Loucy (cell line): ENCODE measurements at regions not wholly inside any gene's neighbourhood (a gene's known extent, or its start where the extent isn't known, plus 50 kb on each side); places are given as distances from the start of the nearest gene placed in this dataset.

Source experiments
- H2AFZ ChIP-seq: fragments of 200-600 bp; sonication (generic); 2 replicates; pipeline ENCODE4 v1.6.0; 2016; ENCODE audit warnings: antibody characterized with exemption, mild to moderate bottlenecking, low read length, moderate library complexity
- H3F3A ChIP-seq: fragments of 200-600 bp; 2 replicates; pipeline ENCODE4 v1.6.0; 2016; ENCODE audit warnings: antibody characterized with exemption, low read depth, mild to moderate bottlenecking
- H3K27me3 ChIP-seq: fragments of 200-600 bp; sonication (generic); 2 replicates; pipeline ENCODE4 v1.6.1; 2014; ENCODE audit warnings: low read length, mild to moderate bottlenecking; ENCODE audit not compliant: insufficient read depth, poor library complexity, severe bottlenecking
- H3K36me3 ChIP-seq: fragments of 200-600 bp; sonication (generic); 2 replicates; pipeline ENCODE4 v1.6.1; 2016; ENCODE audit warnings: low read length; ENCODE audit not compliant: insufficient read depth
- H3K4me1 ChIP-seq: fragments of 200-600 bp; sonication (generic); 2 replicates; pipeline ENCODE4 v1.5.1; 2014; ENCODE audit warnings: low read length, mild to moderate bottlenecking; ENCODE audit not compliant: insufficient read depth, poor library complexity, severe bottlenecking
- H3K4me2 ChIP-seq: fragments of 200-600 bp; sonication (generic); 2 replicates; pipeline ENCODE4 v1.6.0; 2014; ENCODE audit warnings: antibody characterized with exemption, low read length, low read depth, mild to moderate bottlenecking; ENCODE audit not compliant: poor library complexity, severe bottlenecking
- H3K4me3 ChIP-seq: fragments of 200-600 bp; sonication (generic); 2 replicates; pipeline ENCODE4 v1.5.1; 2014; ENCODE audit warnings: low read length, mild to moderate bottlenecking, mixed read lengths; ENCODE audit not compliant: poor library complexity, severe bottlenecking
- H3K79me2 ChIP-seq: fragments of 200-600 bp; sonication (generic); 2 replicates; pipeline ENCODE4 v1.6.1; 2014; ENCODE audit warnings: low read length; ENCODE audit not compliant: insufficient read depth
- H3K9ac ChIP-seq: fragments of 200-600 bp; sonication (generic); 2 replicates; pipeline ENCODE4 v1.6.0; 2014; ENCODE audit warnings: mild to moderate bottlenecking, low read depth, low read length, moderate library complexity; ENCODE audit not compliant: poor library complexity, severe bottlenecking
- H3K9me2 ChIP-seq: fragments of 200-600 bp; sonication (generic); replicated peaks from 2 replicates; pipeline ENCODE4 v1.6.1; 2016; ENCODE audit warnings: low read depth, low read length, mixed read lengths
- H3K9me3 ChIP-seq: fragments of 200-600 bp; sonication (generic); 2 replicates; pipeline ENCODE4 v1.6.1; 2014; ENCODE audit warnings: mild to moderate bottlenecking, antibody characterized with exemption, low read length, low read depth; ENCODE audit not compliant: insufficient read depth
- H4K20me1 ChIP-seq: fragments of 200-600 bp; sonication (generic); 2 replicates; pipeline ENCODE4 v1.6.0; 2014; ENCODE audit warnings: antibody characterized with exemption, low read length, mild to moderate bottlenecking; ENCODE audit not compliant: insufficient read depth, poor library complexity, severe bottlenecking
- EZH2phosphoT487 ChIP-seq: fragments of 200-600 bp; IDR thresholded peaks from 2 replicates; pipeline ENCODE4 v1.6.1; 2018; ENCODE audit warnings: antibody characterized with exemption, mild to moderate bottlenecking, moderate library complexity, borderline replicate concordance
- TF ChIP-seq, protein P1 (sequence below): fragments of 200-600 bp; sonication (generic); conservative IDR thresholded peaks from 2 replicates; pipeline ENCODE4 v1.5.1; 2014; ENCODE audit warnings: mild to moderate bottlenecking, antibody characterized with exemption, low read length

- peaks cover 6% of the 10 kb centered on the region for H3K4me1 ChIP-seq
- no peaks in the 10 kb centered on the region for H4K20me1 ChIP-seq
- no peak overlapping the region for H3K4me3 ChIP-seq
- H3K79me2 ChIP-seq, result no peaks in the 10 kb centered on the region
- no peaks in the 10 kb centered on the region for H3F3A ChIP-seq
- TF ChIP-seq EZH2phosphoT487, result no peak
- TF ChIP-seq, protein P1, sequence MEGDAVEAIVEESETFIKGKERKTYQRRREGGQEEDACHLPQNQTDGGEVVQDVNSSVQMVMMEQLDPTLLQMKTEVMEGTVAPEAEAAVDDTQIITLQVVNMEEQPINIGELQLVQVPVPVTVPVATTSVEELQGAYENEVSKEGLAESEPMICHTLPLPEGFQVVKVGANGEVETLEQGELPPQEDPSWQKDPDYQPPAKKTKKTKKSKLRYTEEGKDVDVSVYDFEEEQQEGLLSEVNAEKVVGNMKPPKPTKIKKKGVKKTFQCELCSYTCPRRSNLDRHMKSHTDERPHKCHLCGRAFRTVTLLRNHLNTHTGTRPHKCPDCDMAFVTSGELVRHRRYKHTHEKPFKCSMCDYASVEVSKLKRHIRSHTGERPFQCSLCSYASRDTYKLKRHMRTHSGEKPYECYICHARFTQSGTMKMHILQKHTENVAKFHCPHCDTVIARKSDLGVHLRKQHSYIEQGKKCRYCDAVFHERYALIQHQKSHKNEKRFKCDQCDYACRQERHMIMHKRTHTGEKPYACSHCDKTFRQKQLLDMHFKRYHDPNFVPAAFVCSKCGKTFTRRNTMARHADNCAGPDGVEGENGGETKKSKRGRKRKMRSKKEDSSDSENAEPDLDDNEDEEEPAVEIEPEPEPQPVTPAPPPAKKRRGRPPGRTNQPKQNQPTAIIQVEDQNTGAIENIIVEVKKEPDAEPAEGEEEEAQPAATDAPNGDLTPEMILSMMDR, result no peak
- H3K9ac ChIP-seq, result no peak overlapping the region
- no peaks in the 10 kb centered on the region for H3K9me2 ChIP-seq
- H3K9me3 ChIP-seq, result no peaks in the 10 kb centered on the region
- no peak overlapping the region for H3K4me2 ChIP-seq
- H2AFZ ChIP-seq, result no peak overlapping the region
- no peaks in the 10 kb centered on the region for H3K36me3 ChIP-seq
- no peaks in the 10 kb centered on the region for H3K27me3 ChIP-seq
Measured at GRCh38 chr7:114051871-114052331, 133.1 kb upstream of the PPP1R3A start.

DNA sequence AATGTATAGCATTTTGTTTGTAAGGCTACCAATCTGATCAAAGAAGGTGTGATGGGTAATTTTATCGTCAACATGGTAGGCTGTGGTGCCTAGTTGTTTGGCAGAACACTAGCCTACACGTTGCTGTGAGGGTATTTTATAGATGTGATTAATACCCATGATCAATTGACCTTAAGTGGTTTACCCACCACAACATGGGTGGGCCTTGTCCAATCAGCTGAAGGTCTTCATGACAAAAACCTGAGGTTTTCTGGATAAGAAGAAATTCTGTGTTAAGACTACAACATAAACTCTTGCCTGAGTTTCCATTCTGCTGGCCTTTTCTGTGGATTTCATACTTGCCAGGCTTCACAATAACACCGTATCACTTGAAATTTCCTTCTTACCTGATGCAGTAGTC lies 131.8 kb upstream of the PPP1R3A start:
- Histone ChIP-seq H3K4me1 (peaks cover 6% of the 10 kb centered on the region), H2AFZ (no peak overlapping the region), H3K27me3 (no peaks in the 10 kb centered on the region), H3K9me2 (no peaks in the 10 kb centered on the region), H3K4me2 (no peak overlapping the region), H4K20me1 (no peaks in the 10 kb centered on the region), H3K4me3 (no peak overlapping the region), H3K36me3 (no peaks in the 10 kb centered on the region), H3K9me3 (no peaks in the 10 kb centered on the region), H3K79me2 (no peaks in the 10 kb centered on the region), H3F3A (no peaks in the 10 kb centered on the region), H3K9ac (no peak overlapping the region)
- TF ChIP-seq EZH2phosphoT487, result no peak
- TF ChIP-seq, protein P1, result no peak

- no peak for TF ChIP-seq EZH2phosphoT487
- TF ChIP-seq, protein P1, result no peak
- Histone ChIP-seq H3F3A (no peaks in the 10 kb centered on the region), H3K9ac (no peak overlapping the region), H3K36me3 (no peaks in the 10 kb centered on the region), H4K20me1 (no peaks in the 10 kb centered on the region), H3K4me1 (peaks cover 6% of the 10 kb centered on the region), H3K9me3 (no peaks in the 10 kb centered on the region), H3K79me2 (no peaks in the 10 kb centered on the region), H2AFZ (peak overlapping the region; percentile 97), H3K9me2 (no peaks in the 10 kb centered on the region), H3K4me2 (peak overlapping the region; percentile 64), H3K4me3 (peak overlapping the region; percentile 47), H3K27me3 (no peaks in the 10 kb centered on the region)
Measured at GRCh38 chr7:114048386-114049235, 129.8 kb upstream of the PPP1R3A start.
